Stimulated activated CD8-positive, alpha-beta memory T cell treated with anti-CD3 and anti-CD28 coated beads, Interleukin-2, amount 100 ng/mL, for 1 hour (primary cell): ENCODE measurements at regions not wholly inside any gene's neighbourhood (a gene's known extent, or its start where the extent isn't known, plus 50 kb on each side); places are given as distances from the start of the nearest gene placed in this dataset.

Source experiments
- DNase-seq, 2 donors: peaks; one replicate each; pipeline ENCODE4 v3.0.0-alpha.2; 2020; ENCODE audit warnings: low read depth in 2 of 2

DNA sequence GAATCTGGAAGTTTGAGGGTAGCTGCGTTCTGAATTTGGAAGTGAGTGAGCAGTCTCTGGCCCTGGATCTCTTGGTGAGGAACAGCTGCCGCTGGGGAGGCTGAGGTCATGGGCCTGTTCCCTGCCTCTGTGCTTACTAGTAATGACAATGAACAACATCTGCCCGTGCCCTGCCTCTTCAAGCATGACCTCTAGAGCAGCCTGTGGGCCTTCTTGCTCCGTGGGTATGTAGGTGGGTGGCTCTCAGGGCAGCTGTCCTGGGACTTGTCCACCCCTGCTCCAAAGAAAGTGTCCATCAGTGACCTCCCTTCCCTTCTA is 186.2 kb downstream of the CXCL12 start:
- no peak for DNase-seq

DNA sequence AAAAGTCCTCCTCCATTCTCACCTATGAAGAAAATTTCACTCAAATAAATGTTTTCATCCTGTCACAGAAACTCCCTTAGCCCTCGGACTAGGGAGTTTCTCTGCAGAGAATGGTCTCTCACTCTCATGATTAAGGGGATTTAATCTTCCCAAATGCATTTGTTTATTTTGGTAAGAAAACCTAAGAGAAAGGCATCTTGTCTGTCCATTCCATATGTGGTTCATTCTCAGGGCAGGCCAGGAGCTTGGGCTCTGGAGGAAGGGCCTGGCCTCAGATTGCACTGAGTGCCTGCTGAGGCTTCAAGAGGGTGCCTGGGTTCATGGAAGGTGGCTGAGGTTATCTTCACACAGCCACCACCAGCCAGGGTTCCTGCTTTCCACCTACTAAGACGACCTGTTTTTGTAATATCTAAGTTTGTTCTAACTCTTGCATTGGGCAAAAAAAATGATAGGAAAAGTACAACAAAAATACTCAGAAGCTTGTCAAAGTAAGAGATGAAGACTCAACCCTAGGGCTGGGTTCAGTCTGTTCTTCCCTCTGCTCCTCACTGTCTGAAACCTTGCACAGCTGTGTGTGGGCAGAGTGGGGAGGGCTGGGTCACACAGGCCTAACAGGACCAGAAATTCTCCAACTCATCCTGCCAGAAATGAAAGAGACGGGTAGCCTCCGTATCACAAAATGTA is 186.7 kb downstream of the CXCL12 start:
- DNase-seq = no peak

DNA sequence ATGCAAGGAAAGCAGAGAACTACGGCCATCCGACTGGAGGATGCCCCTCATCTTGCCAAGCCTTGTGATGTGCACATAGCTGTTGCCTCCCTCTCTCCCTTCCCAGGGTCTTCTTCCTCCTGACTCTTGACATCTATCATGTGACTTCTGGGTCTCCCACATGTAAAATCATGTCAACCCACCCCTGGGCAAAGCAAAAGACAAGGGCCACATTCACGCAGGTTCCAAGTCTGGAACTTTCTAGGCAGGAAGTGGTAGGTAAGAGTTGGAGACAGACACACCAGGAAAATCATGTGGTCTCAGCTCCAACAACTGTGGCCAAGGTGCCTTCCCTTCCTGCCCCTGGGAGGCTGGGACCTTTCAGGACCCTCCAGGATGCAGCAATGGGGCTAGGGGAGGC is 187.3 kb downstream of the CXCL12 start:
- no peak for DNase-seq

DNA sequence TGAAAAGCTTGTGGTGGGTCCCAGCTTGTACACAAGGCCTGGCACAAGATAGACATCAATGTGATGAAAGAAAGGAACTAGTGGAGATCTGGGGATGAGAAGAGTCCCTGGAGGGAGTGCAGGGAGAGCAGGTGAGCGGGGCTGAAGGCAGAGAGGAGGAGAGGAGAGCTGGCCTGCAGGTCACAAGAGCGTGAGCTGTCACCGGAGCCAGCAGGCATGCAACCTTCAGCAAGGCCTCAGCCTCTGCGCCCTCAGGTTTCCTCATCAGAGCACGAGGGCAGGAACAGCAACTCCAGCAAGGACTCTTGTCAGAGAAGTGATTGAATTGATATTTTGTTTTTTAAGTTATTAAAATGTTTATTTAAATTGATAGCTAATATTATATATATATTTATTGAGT is 188.6 kb downstream of the CXCL12 start:
- no peak for DNase-seq

DNA sequence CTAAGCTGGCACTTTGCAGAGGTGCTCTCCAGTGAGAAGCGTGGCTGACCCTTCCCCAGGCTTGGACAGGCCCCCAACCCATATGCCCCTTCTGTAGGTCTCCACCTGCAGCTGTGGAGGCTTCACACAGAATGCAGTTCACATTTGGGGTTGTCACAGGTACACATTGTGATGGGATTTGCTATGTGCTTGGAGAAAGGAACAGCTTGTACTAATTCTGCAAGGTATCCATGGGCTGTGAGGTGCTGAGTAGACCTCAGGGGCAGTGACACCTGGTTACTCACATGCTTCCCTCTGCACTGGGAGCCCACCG is 188.9 kb downstream of the CXCL12 start:
- DNase-seq = no peak

DNA sequence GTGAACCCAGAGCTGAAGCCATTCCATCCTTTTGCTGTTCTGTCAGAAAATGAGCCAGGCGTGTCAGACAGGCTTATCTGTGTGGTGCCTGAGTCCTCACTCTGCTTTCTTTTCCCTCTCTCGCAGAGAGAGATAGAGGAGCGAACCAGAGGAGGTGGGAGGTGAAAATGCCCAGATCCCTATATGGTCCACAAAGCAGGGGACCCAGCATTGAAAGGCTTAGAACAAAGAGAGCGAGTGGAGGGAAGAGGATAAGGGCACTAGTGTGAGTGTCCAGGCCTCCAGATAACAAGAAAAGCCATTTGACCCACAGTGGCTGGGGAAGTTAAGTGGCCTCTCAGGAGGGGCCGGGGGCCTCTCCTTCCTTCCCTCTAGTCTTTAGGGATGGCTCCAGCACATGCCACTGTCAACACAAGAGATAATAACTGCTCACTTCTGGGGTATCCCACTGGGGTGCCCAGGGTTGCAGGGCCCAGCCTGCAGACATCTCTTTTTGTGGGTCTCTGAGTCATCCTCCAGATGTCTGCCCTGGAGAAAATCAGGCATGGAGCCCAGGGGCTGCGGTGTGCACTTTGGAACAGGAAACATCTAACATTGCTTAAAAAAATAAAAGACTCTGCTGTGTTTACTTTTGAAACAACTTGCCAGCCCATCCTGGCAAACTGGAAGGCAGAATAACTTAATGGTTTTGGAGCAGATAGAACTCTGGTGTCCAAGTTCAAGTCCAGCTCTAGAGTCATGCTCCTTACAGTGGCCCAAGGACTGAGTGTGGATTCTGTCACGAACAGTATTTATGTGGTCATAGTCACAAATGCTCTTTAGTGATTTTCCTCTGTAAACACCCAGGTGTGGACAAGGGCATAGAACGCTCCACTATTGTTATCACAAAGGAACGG is 189.5 kb downstream of the CXCL12 start:
- no peak for DNase-seq

DNA sequence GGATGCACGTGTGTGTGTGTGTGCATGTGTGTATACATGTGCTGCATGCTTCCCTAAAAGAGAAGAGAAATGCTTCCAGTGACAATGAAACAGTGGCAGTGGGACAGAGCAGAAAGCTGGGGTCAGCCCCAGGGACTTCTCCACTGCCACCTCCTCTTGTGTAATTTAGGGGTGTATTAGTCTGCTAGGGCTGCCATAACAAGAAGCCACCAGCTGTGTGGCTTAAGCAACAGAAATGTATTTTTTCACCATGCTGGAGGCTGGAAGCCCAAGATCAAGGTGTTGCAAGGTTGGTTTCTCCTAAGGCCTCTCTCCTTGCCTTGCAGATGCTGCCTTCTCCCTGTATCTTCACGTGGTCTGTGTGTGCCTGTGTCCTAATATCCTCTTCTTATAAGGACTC is 190.5 kb downstream of the CXCL12 start:
- no peak for DNase-seq

DNA sequence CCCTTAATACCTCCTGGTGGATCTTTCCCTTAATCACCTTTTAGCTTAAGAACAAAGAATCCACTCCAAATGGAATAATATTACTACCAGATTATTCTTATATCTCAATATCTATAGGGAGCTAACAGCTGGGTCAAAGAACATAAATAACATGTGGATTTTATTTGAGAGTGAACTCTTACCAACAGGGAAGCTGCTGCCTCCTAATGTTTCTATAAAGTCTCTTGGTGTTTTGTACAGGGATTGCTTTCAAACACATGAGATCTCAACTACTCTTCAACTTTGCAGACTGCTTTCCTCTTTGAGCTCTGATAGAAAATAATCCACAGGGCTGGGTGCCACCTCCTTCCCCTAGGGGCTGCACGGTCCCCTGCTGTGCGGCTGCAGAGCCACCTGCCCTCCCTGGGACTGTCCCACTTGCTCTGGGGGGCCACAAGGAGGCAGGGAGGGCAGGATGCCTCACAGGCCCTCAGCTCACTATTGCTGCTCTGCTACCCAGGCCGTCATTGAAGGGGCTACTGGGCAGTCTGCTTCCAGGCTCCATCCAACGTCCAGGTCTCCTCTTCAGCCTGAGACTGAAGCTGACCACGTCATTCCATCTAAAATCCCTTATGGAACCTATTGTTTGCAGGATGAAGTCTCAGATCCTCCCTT is 191.2 kb downstream of the CXCL12 start:
- no peak for DNase-seq

DNA sequence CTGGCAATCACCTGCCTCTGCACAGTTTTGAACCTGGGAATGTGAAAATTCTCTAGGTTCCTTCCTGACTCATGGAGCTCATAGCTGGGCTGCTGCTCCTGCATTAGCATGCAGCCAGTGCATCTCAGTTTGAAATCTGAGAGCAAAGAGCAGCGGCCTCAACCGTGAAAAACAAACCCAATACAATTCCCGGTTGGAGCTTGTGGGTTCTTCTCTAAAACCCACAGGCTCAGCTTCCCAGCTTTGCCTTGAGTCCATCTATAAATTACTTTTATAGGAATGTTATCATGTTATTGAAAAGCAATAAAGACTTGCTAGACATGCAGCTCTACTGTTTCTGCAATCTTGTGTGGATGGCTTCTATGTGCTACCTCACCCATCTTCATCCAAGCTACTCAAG is 191.7 kb downstream of the CXCL12 start:
- DNase-seq = no peak

DNA sequence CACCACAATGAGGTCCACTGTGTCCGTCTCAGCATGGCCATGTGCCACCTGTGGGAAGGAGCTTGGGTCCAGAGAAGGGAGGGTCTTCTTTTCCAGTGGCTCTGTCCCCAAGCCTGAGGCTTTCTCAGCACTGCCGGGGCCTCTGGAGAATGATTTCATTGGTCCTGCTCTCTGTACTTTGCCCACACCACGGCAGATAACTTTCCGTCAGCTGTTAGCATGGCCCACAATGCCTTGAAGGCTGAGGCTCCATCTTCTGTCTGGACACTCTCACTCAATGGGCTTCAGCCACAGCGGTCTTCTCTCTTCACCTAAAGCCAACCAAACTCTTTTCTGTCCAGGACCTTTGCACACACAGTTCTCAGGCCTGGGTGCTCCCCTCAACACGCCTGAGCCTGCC is 192.5 kb downstream of the CXCL12 start:
- no peak for DNase-seq

DNA sequence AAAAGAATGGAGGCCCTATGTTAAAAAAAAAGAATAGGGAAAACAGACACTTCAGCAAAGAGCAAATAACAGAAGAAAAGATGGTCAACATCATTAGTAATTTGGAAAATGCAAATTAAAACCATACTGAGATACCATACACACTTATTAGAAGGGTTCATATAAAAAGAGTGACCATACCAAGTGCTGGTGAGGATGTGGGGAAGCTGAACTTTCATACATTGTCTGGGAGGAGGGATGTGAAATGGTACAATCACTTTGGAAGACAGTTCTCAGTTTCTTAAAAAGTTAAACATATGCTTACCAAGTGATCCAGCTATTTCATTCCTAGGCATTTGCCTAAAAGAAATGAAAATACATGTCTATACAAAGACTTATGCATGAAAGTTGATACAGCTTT is 194.4 kb downstream of the CXCL12 start:
- no peak for DNase-seq

DNA sequence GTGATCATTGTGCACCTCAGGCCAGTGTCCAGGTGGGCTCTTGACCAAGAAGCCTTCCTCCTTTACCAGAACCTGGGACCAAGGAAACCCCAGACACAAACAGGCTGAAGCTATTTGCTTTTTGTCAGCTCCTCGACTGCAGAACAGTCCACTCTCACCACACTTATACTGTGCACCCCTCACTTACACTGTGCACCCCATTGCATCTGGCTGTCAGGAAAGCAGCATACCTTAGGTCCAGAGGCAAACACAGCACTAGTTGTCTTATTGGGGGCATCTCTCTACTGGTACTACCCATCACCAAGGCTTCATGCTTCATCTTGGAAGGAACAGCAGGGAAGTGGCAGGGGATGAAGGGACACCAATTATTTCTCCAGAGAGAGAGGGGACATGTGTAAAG is 198.1 kb downstream of the CXCL12 start:
- no peak for DNase-seq

DNA sequence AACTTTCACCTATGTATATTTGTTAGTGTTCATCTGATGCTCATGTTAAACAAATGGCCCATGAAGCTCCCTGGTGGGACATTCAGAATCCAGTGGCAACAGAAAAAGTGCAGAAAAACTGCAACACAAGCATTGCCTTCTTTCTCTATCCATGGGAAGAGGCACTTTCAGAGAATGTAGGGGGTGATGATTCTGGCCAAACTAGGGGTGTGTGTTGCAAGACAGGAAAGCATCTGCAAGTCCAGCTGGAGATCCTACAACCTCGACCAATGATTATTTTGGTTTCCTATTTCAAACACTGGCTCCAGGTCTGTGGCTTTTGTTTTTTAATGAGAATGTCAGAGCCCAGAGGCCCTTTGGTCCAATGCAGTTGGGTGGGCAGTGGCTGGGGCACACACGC is 198.7 kb downstream of the CXCL12 start:
- no peak for DNase-seq

DNA sequence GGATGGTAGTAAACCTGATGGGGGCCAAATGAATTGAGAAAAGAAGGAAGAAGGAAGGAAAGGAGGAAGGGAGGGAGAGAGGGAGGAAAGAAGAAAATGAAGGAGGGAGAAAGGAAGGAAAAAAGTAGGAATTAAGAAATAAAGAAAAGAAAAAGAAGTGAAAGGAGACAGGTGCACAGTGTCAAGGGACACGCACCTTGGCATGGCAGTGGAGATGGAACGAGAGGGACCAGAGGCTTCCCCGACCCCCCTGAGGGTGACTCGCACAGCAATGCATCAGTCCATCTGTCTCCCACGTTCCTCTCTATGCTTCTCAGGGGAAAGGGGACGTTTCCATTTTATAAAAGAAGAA is 199.6 kb downstream of the CXCL12 start:
- no peak for DNase-seq

DNA sequence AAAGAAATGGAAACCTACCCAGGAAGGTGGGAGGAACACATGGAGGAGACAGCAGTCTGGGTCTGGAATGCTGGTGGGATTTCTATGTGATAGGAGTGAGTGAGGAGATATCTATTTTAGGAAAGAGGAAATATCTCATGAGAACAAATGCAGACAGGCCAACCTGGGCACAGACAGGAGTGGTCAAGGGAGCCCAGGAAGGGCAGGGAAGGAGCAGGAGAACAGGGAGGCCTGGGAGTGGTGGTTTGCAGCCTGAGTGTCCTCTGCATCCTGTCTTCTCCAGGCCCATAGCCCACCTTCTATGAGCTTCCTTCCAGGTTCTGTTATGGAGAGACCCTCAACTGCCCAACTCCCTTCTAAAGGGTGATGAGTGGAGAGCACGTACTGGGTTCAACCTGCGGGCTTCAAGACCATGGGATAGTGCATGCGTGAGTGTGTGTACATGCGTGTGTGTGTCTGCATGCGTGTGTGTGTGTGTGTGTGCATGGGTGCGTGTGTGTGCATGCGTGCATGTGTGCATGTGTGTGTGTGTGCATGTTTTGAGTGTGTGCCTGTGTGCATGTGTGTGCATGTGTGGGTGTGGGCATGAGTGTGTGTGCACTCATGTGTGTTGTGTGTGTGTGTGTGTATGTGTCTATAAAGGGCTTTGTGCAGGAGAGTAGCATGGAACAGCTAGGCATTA is 200.1 kb downstream of the CXCL12 start:
- no peak for DNase-seq

DNA sequence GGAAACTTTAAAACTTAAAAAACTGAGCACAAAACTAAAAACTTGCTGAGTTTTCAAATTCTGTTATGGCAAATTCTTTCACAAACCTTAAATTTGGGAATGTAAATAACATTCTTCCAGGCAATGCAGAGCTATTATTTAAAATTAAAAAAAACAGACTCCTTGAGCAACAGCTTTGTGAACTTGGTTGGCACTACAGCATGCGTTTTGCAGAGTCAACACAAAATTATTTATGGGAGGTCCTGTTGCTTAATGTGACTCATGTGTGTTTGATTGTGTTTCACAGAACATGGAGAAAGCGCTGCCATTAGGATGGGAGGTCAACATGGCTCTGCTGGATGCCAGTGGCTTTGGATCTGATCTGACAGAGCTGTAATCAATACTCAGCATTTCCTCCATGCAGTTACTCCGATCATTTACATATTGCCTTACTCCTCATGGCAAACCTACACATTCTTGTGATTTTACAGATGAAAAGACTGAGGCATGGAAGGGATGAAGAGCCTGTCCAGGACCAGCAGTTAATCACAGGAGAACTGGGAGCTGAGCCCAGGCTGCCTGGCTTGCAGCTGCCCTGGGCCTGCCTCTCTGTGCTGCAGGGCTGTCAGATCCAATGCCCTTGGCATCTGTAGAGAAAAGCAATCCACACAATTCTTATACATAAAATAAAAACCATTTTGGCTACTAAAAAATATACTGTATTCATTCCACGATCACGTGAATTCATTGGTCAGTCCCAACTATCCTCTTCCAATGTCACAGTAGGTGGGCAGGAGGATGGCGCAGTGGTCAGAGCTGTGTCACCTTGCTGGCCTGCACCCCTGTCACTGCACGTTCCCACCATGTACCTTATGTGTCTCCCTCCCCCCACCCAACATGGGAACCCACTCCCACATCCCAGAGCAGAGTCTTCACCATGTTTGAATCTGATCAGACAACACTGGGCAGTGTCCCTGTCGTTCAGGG is 200.9 kb downstream of the CXCL12 start:
- no peak for DNase-seq

DNA sequence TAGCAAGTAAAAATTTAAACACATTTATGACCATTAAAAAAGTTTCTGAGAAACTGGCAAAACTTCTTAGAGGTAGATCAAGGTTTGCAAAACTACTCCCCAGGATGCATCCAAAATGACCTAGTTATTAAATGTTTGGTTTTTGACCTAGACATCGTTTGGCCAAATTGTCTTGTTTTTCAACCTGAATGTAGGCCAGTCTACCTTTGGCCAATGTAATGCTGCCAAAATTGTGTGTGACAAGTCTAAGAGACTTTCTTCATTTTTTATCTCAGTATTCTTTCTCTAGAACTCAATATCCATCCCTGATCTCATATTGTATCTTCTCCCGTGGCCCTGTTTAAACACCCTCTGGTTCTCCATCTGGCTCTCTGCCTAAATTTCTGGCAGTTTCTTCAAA is 202.0 kb downstream of the CXCL12 start:
- no peak for DNase-seq

DNA sequence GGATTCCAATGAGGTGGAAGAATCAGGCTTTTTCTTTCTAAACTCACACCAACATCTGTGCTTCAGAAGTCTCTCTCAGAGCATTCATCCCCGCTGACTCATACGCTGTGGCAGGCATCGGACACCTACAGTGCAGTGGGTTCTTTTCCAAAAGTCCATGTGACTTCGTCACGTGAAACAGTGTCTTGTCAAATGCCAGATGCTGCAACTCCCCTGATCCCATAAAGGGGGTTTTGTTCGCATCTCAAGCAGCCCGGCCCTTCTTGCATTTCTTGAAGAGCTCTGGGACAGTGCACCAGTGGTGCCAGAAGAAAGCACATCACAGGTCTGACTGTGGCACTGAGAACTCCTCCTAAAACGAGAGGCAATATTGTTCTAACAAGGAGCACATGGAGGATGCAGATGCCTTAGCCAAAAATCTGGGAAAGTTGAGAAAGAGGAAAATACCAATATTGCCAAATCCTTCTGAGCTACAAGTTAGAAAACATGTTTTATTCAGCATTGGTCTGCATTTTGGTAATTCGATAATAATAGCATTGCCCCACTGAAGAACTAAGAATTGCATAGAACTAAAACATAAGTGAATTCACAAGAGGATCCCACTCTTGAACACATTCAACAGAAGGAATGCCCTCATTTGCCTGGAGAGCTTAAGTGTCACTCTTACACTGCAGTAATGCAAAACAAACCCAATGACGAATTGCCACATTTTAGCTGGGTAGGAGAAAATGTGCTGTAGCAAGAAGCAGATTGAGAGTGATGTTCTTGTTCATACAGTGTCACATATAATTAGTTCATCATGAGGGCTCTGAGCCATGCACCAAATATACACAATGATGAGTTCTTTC is 204.4 kb downstream of the CXCL12 start:
- no peak for DNase-seq

DNA sequence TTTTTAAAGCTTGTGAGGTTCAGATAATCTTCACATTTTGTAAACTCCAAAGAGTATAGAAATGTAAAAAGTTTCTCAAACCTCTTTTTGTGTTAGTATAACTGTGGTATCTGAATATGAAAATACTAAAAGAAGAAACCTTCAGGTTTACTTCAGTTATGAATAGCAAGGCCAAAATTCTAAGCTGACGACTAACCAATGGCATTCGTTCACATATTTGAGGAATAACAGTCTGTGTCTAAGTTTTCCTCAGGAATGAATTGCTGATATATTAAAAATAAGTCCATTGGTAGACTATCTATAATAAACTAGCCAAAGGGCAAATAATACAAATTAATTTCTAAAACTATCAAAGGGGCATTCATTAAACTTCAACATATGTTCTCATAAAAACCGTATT is 206.0 kb downstream of the CXCL12 start:
- no peak for DNase-seq

DNA sequence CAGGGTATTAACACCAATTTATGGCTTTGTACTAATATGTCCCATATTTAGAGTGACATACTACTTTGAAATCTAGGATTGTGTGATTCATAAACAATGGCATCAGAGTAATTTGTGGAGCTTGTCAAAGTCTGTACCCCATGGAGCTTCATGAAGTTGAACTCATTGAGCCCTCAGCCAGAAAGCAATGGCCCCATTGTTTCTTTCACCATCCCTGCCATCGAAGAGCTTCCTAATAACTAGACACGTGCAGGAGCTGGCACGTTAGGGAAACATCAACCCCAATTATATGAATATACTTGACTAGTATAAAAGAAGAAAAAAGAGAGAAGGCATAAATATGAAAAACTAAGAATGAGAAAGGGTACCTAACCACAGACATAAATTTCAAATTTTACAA is 206.6 kb downstream of the CXCL12 start:
- no peak for DNase-seq

DNA sequence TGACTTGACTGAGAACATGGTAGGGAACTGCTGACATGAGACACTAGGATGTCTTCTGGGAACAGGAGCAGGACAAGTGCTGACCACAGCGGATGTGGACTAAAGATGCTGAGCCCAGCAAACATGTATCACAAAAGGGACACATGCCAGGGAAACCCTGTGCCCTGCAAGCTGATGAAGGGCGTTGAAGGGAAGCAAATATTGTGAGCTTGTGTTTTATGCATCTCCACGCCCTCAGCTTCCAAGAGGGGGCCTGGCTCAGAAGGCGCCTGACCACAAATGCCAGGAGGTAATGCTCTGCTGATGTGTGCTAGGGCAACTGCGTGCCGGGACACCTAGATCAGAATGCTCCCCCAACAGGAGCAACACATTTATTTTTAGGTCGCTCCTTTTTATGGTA is 207.3 kb downstream of the CXCL12 start:
- no peak for DNase-seq
